Caco-2 (cell line): ENCODE measurements at regions not wholly inside any gene's neighbourhood (a gene's known extent, or its start where the extent isn't known, plus 50 kb on each side); places are given as distances from the start of the nearest gene placed in this dataset.

ENCODE experiments used
- BruUV-seq: library from RNA; stranded (reverse); fragments of 400-500 nt; replicated peaks from 2 replicates; lab custom pipeline; 2021; lab: Mats Ljungman, UMichigan
- CTCF ChIA-PET: fragments of 300-600 bp; sonication (Branson Sonifier 250); formaldehyde crosslinking; loops from one replicate; lab custom pipeline; 2022; ENCODE audit warnings: antibody characterized with exemption; lab: Charles Lee
- POLR2A ChIA-PET: fragments of 300-600 bp; sonication (Branson Sonifier 250); formaldehyde crosslinking; loops from one replicate; lab custom pipeline; 2022; ENCODE audit warnings: antibody characterized with exemption; lab: Charles Lee
- DNase-seq, 2 experiments: peaks; one replicate each; pipeline versions ENCODE4 v3.0.0 to v3.0.0-alpha.2; 2020 to 2022
- H3K27me3 ChIP-seq: replicated peaks from 2 replicates; pipeline ENCODE4 v1.6.0; 2011; ENCODE audit warnings: low read length; ENCODE audit not compliant: control insufficient read depth, insufficient read depth
- H3K36me3 ChIP-seq: 2 replicates; pipeline ENCODE4 v1.5.1; 2011; ENCODE audit warnings: low read length; ENCODE audit not compliant: control insufficient read depth, insufficient read depth
- H3K4me1 ChIP-seq: fragments of 250-450 bp; sonication (Bioruptor Pico); 2 replicates; pipeline ENCODE4 v1.5.1; 2020; ENCODE audit warnings: mild to moderate bottlenecking
- H3K4me3 ChIP-seq: 2 replicates; pipeline ENCODE4 v1.5.1; 2011; ENCODE audit warnings: low read depth, mild to moderate bottlenecking, control low read depth, low read length
- H3K9me3 ChIP-seq: fragments of 250-450 bp; sonication (Bioruptor Pico); 2 replicates; pipeline ENCODE4 v1.5.1; 2020; ENCODE audit warnings: mild to moderate bottlenecking, moderate library complexity
- H3K27ac Mint-ChIP-seq: one replicate; pipeline ENCODE4 v1.8.0; 2022; ENCODE audit warnings: mixed read lengths; ENCODE audit not compliant: unreplicated experiment
- H3K27me3 Mint-ChIP-seq: one replicate; pipeline ENCODE4 v1.8.0; 2022; ENCODE audit warnings: mixed read lengths; ENCODE audit not compliant: insufficient read depth, unreplicated experiment
- H3K36me3 Mint-ChIP-seq: one replicate; pipeline ENCODE4 v1.8.0; 2022; ENCODE audit warnings: mild to moderate bottlenecking, mixed read lengths; ENCODE audit not compliant: insufficient read depth, unreplicated experiment
- H3K4me1 Mint-ChIP-seq: one replicate; pipeline ENCODE4 v1.8.0; 2022; ENCODE audit warnings: low read depth, mixed read lengths; ENCODE audit not compliant: unreplicated experiment
- H3K4me3 Mint-ChIP-seq: one replicate; pipeline ENCODE4 v1.8.0; 2022; ENCODE audit warnings: mild to moderate bottlenecking, moderate library complexity, mixed read lengths; ENCODE audit not compliant: unreplicated experiment
- H3K9me3 Mint-ChIP-seq: one replicate; pipeline ENCODE4 v1.8.0; 2022; ENCODE audit warnings: mixed read lengths; ENCODE audit not compliant: unreplicated experiment
- intact Hi-C: fragments of 100-400 bp; cut with micrococcal nuclease; formaldehyde crosslinking; loops from one replicate; pipeline ENCODE4 v1.10.0; 2022; ENCODE audit not compliant: unreplicated experiment
- TF ChIP-seq, protein P1 (sequence below), 2 experiments: fragments of 200-600 bp in 1 of 2; IDR thresholded peaks; 1 replicate in 1 of 2; 2 replicates in 1 of 2; pipeline versions ENCODE4 v1.5.1 to v1.8.0; 2011 to 2022; ENCODE audit warnings: antibody characterized with exemption in 1 of 2, control low read depth in 1 of 2, inconsistent platforms in 1 of 2, low read depth in 1 of 2, low read length in 1 of 2, mild to moderate bottlenecking in 1 of 2, moderate library complexity in 1 of 2; ENCODE audit not compliant: insufficient read depth in 1 of 2, severe bottlenecking in 1 of 2, unreplicated experiment in 1 of 2

DNA sequence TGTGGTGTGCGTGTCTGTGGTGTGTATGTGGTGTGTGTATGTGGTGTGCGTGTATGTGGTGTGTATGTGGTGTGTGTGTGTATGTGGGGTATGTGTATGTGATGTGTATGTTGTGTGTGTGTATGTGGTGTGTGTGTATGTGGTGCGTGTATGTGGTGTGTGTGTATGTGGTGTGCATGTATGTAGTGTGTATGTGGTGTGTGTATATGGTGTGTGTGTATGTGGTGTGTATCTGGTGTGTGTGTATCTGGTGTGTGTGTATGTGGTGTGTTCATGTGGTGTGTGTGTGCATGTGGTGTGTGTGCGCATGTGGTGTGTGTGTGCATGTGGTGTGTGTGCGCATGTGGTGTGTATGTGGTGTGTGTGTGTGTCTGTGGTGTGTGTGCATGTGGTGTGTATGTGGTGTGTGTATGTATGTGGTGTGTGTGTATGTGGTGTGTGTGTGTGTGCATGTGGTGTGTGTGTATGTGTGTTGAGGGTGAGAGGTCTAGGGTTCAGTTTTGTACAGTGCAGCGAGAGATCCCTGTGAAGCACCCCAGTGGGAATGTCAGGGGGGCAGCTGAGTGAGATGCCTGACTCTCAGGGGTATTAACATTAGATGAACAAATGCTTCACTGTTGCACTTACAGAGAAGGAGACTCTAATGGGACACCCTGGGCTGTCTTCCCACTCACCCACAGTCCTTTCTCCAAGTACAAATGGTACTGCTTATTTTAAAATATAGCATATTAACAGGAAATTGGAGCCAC lies 61.3 kb upstream of the MEDAG start:
- intact Hi-C loops: no loop called here
- no peak for DNase-seq
- no peaks in the 10 kb centered on the region for H3K4me1 Mint-ChIP-seq
- Histone ChIP-seq H3K36me3 (no peaks in the 10 kb centered on the region), H3K27me3 (no peaks in the 10 kb centered on the region), H3K4me1 (no peaks in the 10 kb centered on the region), H3K9me3 (no peaks in the 10 kb centered on the region), H3K4me3 (no peak overlapping the region)
- H3K9me3 Mint-ChIP-seq: no peaks in the 10 kb centered on the region
- H3K27ac Mint-ChIP-seq: no peak overlapping the region
- TF ChIP-seq, protein P1, sequence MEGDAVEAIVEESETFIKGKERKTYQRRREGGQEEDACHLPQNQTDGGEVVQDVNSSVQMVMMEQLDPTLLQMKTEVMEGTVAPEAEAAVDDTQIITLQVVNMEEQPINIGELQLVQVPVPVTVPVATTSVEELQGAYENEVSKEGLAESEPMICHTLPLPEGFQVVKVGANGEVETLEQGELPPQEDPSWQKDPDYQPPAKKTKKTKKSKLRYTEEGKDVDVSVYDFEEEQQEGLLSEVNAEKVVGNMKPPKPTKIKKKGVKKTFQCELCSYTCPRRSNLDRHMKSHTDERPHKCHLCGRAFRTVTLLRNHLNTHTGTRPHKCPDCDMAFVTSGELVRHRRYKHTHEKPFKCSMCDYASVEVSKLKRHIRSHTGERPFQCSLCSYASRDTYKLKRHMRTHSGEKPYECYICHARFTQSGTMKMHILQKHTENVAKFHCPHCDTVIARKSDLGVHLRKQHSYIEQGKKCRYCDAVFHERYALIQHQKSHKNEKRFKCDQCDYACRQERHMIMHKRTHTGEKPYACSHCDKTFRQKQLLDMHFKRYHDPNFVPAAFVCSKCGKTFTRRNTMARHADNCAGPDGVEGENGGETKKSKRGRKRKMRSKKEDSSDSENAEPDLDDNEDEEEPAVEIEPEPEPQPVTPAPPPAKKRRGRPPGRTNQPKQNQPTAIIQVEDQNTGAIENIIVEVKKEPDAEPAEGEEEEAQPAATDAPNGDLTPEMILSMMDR (IDR thresholded peaks at IDR 0.05; ENCODE audit: insufficient read depth in 1 of 2, low read depth in 1 of 2, low read length in 1 of 2, severe bottlenecking in 1 of 2, unreplicated experiment in 1 of 2): no peak
- no TSS peak for BruUV-seq
- H3K4me3 Mint-ChIP-seq: no peak overlapping the region
- CTCF ChIA-PET: no interaction called here
- H3K27me3 Mint-ChIP-seq: no peaks in the 10 kb centered on the region
- POLR2A ChIA-PET: no interaction called here
- no peaks in the 10 kb centered on the region for H3K36me3 Mint-ChIP-seq

GRCh38 chr13:30845297-30846214 lies 60.5 kb upstream of the MEDAG start:
- H3K4me1 ChIP-seq: no peaks in the 10 kb centered on the region
- CTCF ChIA-PET: no interaction called here
- BruUV-seq: no TSS peak

DNA sequence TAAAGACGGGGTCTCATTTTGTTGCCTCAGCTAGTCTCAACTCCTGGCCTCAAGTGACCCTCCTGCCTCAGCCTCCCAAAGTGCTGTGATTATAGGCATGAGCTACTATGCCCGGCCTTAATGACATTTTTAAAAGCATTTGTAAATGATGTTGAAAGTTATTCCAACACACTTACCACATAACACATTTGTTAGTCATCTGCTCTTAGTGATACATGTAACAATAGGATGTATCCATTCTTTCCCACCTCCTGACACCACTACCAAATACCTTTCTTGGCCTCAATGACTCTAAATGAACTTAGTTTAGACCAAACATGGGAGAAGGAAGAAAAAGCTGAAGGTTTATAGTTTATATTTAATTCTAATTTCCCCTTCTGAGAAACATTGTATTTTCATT lies 59.8 kb upstream of the MEDAG start:
- H3K27ac Mint-ChIP-seq: no peak overlapping the region
- Histone ChIP-seq H3K9me3 (no peaks in the 10 kb centered on the region), H3K36me3 (no peaks in the 10 kb centered on the region), H3K4me1 (no peaks in the 10 kb centered on the region), H3K4me3 (no peak overlapping the region), H3K27me3 (no peaks in the 10 kb centered on the region)
- intact Hi-C loops: no loop called here
- H3K36me3 Mint-ChIP-seq: no peaks in the 10 kb centered on the region
- ChIA-PET POLR2A (no interaction called here), CTCF (interaction anchor here (0.8 kb wide), 1 partner anchor 19 kb away, joined by 4 read pairs; no protein-coding TSS in a partner anchor)
- DNase-seq: no peak
- no peaks in the 10 kb centered on the region for H3K27me3 Mint-ChIP-seq
- TF ChIP-seq, protein P1 (IDR thresholded peaks at IDR 0.05; ENCODE audit: insufficient read depth in 1 of 2, low read depth in 1 of 2, low read length in 1 of 2, severe bottlenecking in 1 of 2, unreplicated experiment in 1 of 2): no peak
- no peaks in the 10 kb centered on the region for H3K9me3 Mint-ChIP-seq
- peaks cover 9% of the 10 kb centered on the region for H3K4me1 Mint-ChIP-seq
- no peak overlapping the region for H3K4me3 Mint-ChIP-seq
- BruUV-seq: no TSS peak

More at GRCh38 chr13:30845297-30846214, 60.5 kb upstream of the MEDAG start:
- H3K36me3 ChIP-seq: no peaks in the 10 kb centered on the region
- POLR2A ChIA-PET: no interaction called here
- TF ChIP-seq, protein P1 (IDR thresholded peaks at IDR 0.05; ENCODE audit: insufficient read depth in 1 of 2, low read depth in 1 of 2, low read length in 1 of 2, severe bottlenecking in 1 of 2, unreplicated experiment in 1 of 2): no peak
- H3K27ac Mint-ChIP-seq: no peak overlapping the region
- no peak overlapping the region for H3K4me3 ChIP-seq
- H3K4me3 Mint-ChIP-seq: no peak overlapping the region
- no peaks in the 10 kb centered on the region for H3K9me3 ChIP-seq
- intact Hi-C loops: no loop called here
- no peaks in the 10 kb centered on the region for H3K36me3 Mint-ChIP-seq
- H3K9me3 Mint-ChIP-seq: no peaks in the 10 kb centered on the region
- no peaks in the 10 kb centered on the region for H3K27me3 ChIP-seq
- no peak for DNase-seq
- H3K27me3 Mint-ChIP-seq: no peaks in the 10 kb centered on the region
- peaks cover 1% of the 10 kb centered on the region for H3K4me1 Mint-ChIP-seq
